ENCODE measurements at regions not wholly inside any gene's neighbourhood (a gene's known extent, or its start where the extent isn't known, plus 50 kb on each side); places are given as distances from the start of the nearest gene placed in this dataset.
"Not testable (repeated sequence)": the region's sequence is repeated elsewhere in the genome, so short reads cannot be mapped to it uniquely, and the experiment has no call there.

DNA sequence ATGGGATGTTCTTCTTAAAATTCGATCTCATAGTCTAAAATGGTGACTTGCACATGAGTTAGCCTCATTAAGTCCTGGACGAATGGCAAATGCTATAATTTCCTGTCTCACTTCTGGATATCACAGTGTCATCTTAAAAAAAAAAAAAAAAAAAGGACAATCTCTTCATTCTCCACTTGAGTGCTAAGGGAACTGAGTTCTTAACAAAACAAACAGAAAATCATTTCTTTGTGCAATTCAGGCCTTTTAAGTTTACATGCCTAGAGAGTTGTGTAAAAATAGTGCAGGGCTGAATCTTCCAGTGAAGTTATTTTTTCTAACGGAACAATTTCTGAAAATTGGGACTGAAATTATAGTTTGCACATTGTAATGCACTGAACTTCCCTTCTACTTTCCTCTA, 122.8 kb upstream of the FAT1 start:
- TF ChIP-seq, protein P1, sequence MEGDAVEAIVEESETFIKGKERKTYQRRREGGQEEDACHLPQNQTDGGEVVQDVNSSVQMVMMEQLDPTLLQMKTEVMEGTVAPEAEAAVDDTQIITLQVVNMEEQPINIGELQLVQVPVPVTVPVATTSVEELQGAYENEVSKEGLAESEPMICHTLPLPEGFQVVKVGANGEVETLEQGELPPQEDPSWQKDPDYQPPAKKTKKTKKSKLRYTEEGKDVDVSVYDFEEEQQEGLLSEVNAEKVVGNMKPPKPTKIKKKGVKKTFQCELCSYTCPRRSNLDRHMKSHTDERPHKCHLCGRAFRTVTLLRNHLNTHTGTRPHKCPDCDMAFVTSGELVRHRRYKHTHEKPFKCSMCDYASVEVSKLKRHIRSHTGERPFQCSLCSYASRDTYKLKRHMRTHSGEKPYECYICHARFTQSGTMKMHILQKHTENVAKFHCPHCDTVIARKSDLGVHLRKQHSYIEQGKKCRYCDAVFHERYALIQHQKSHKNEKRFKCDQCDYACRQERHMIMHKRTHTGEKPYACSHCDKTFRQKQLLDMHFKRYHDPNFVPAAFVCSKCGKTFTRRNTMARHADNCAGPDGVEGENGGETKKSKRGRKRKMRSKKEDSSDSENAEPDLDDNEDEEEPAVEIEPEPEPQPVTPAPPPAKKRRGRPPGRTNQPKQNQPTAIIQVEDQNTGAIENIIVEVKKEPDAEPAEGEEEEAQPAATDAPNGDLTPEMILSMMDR (IDR thresholded peaks at IDR 0.05; ENCODE audit: control insufficient read depth, extremely low read depth, insufficient read depth), result no peak
- DNase-seq (ENCODE audit: low read depth), result no peak
- no peak overlapping the region for H3K4me3 ChIP-seq (ENCODE audit: low read depth, low read length)

DNA sequence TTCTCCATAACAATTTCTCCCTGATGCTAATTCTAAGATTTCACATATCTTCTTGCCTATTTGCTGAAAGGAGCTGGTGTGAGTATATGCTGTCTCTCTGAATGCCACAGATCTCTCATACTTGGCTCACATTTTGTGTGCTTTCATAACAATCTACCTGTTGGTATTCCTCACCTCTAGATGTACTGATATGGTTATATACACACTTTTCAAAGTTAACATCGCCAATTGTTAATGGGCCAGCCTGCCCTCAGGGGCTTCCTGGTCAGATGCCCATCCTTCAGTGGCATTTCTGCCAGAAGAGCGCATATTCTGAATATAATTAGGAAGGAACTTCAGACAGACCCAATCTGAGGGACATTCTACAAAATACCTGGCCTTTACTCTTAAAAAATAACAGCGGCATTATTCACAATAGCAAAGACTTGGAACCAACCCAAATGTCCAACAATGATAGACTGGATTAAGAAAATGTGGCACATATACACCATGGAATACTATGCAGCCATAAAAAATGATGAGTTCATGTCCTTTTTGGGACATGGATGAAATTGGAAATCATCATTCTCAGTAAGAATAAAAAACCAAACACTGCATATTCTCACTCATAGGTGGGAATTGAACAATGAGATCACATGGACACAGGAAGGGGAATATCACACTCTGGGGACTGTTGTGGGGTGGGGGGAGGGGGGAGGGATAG, 123.9 kb upstream of the FAT1 start:
- H3K4me3 ChIP-seq (ENCODE audit: low read depth, low read length); DNase-seq (ENCODE audit: low read depth): not testable (repeated sequence)

DNA sequence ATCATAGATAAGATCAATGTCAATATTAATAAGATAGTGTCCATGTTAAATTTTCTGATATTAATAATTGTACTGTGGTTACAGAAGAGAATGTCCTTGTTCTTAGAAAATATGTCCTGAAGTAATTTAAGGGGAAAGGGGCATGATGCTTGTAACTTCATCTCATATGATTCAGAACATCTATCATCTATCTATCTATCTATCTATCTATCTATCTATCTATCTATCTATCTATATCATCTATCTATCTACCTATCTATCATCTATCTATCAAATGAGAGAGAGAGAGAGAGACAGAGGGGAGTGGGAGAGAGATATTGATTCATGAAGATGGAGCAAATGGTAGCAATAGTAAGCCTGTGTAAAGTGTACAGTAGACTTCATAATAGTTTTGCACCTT, 124.8 kb upstream of the FAT1 start:
- TF ChIP-seq, protein P1 (IDR thresholded peaks at IDR 0.05; ENCODE audit: control insufficient read depth, extremely low read depth, insufficient read depth), result no peak
- H3K4me3 ChIP-seq (ENCODE audit: low read depth, low read length), result no peak overlapping the region
- no peak for DNase-seq (ENCODE audit: low read depth)

DNA sequence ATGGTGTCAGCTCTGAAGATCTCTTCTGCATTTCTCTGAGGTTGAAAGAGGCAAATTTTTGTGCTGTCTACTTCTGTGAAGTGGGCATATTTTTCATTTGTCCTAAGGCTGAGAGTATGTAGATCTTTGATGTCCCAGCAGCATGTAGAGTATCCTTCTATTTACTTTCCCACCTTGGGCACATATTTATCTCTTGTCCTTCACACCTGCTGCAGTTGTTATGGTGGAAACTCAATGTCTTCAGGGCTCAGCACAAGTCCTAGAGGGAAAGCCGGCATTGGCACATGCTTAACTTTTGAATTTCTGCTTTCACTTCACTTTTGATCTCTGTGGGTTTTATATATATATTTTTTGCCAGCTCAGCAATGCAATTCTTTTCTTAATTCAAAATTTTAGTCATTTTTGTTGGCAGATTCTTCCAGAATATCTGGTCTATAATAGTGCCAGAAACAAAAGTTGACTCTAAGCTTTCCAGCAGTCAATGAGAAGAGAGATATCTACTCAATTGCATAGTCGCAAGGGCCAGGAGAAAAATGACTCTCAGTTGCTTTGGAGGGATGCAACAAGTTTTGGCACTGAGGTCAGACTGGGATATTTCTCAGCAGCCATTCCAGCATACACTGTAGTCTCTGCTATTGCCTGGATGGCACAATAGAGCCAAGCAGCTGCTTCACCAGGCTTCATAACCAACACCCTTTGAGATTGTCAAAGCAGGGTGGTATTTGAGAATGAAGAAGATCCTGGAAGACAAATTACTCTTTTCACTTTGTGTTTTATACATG, 127.8 kb upstream of the FAT1 start:
- no peak for DNase-seq (ENCODE audit: low read depth)
- TF ChIP-seq, protein P1 (IDR thresholded peaks at IDR 0.05; ENCODE audit: control insufficient read depth, extremely low read depth, insufficient read depth), result no peak
- no peak overlapping the region for H3K4me3 ChIP-seq (ENCODE audit: low read depth, low read length)

DNA sequence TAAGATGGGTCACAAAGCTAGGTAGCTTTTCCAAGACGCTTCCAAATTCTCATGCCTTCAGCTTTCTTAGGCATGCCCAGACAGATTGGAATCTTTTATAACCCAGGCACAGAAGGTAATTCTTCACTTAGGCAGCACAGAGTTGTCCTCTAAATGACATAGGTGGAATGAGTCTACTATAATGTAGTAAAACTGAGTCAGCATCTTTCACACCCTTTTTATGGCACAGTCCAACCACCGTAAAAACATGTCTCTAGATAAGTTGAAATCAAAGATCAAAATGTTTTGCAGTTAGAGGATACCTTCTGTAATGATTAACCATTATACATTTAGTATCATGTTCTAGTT, 128.4 kb upstream of the FAT1 start:
- TF ChIP-seq, protein P1 (IDR thresholded peaks at IDR 0.05; ENCODE audit: control insufficient read depth, extremely low read depth, insufficient read depth), result no peak
- DNase-seq (ENCODE audit: low read depth), result no peak
- H3K4me3 ChIP-seq (ENCODE audit: low read depth, low read length), result no peak overlapping the region

DNA sequence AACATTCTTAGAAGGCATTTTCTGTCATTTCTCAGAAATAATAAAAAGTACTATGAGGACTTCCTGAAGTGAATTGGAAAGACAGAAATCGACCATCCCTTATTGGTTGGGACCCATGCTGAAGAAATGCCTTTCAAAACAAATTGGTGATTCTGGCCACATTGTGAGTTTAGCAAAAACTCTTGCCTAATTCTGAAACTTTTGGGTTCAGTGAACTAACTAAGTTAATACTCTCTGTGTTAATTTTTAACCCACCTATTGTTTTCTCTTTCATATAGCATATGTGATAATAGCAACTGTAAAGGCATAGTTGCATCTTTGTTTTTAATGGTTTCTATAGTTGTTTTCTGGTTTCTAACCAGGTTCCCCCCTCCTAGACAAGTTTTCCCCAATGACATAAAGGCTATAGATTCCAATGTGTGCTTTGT, 129.3 kb upstream of the FAT1 start:
- TF ChIP-seq, protein P1 (IDR thresholded peaks at IDR 0.05; ENCODE audit: control insufficient read depth, extremely low read depth, insufficient read depth), result no peak
- DNase-seq (ENCODE audit: low read depth), result no peak
- no peak overlapping the region for H3K4me3 ChIP-seq (ENCODE audit: low read depth, low read length)

DNA sequence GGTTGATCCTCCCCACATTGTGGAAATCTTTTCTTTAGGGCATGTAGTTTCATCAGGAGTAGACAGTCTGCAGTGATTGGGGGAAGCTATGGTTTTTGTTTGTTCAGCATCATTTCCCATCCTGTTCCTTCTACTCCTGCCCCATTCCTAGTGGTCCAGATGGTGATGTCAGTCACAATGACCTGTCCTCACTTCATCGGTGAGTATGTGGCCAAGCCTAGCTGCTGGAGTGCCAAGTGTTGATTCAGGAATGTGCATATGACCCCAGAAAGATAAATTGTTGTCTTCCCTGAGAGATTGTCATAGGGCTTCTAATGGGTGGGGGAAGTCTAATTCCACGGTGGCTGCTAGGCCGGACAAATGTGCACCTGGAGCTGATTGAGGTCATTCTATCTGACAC, 130.6 kb upstream of the FAT1 start:
- H3K4me3 ChIP-seq (ENCODE audit: low read depth, low read length), result no peak overlapping the region
- TF ChIP-seq, protein P1 (IDR thresholded peaks at IDR 0.05; ENCODE audit: control insufficient read depth, extremely low read depth, insufficient read depth), result no peak
- no peak for DNase-seq (ENCODE audit: low read depth)
